ENCODE measurements at regions not wholly inside any gene's neighbourhood (a gene's known extent, or its start where the extent isn't known, plus 50 kb on each side); places are given as distances from the start of the nearest gene placed in this dataset.

DNA sequence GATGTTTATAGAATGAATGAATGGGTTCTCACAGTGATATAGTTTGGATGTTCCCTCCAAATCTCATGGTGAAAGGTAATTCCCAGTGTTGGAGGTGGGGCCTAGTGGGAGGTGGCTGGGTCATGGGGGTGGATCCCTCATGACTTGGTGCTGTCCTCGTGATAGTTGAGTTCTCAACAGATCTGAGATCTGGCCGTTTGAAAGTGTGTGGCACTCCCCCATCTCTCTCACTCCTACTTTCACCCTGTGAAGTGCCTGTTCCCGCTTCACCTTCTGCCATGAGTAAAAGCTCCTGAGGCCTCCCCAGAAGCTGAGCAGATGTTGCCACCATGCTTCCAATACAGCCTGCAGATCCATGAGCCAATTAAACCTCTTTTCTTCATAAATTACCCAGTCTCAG is 170.8 kb upstream of the LINGO1 start:
- TF ChIP-seq POLR2A (IDR thresholded peaks at IDR 0.05): no peak
- TF ChIP-seq, protein P1, sequence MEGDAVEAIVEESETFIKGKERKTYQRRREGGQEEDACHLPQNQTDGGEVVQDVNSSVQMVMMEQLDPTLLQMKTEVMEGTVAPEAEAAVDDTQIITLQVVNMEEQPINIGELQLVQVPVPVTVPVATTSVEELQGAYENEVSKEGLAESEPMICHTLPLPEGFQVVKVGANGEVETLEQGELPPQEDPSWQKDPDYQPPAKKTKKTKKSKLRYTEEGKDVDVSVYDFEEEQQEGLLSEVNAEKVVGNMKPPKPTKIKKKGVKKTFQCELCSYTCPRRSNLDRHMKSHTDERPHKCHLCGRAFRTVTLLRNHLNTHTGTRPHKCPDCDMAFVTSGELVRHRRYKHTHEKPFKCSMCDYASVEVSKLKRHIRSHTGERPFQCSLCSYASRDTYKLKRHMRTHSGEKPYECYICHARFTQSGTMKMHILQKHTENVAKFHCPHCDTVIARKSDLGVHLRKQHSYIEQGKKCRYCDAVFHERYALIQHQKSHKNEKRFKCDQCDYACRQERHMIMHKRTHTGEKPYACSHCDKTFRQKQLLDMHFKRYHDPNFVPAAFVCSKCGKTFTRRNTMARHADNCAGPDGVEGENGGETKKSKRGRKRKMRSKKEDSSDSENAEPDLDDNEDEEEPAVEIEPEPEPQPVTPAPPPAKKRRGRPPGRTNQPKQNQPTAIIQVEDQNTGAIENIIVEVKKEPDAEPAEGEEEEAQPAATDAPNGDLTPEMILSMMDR (IDR thresholded peaks at IDR 0.05): no peak

All from thyroid gland (tissue), 4 donors.